Endothelial cell (in vitro differentiated cells): ENCODE measurements at regions not wholly inside any gene's neighbourhood (a gene's known extent, or its start where the extent isn't known, plus 50 kb on each side); places are given as distances from the start of the nearest gene placed in this dataset.

Experiments
- DNase-seq: peaks from one replicate; pipeline ENCODE4 v3.0.0; 2021; ENCODE audit warnings: low spot score
- H3K27ac Mint-ChIP-seq: one replicate; pipeline ENCODE4 v1.8.0; 2021; ENCODE audit warnings: mixed read lengths, inconsistent platforms; ENCODE audit not compliant: unreplicated experiment
- H3K27me3 Mint-ChIP-seq: one replicate; pipeline ENCODE4 v1.8.0; 2021; ENCODE audit warnings: mild to moderate bottlenecking, moderate library complexity, mixed read lengths, inconsistent platforms; ENCODE audit not compliant: unreplicated experiment
- H3K36me3 Mint-ChIP-seq: one replicate; pipeline ENCODE4 v1.8.0; 2021; ENCODE audit warnings: mild to moderate bottlenecking, low read depth, mixed read lengths, inconsistent platforms; ENCODE audit not compliant: unreplicated experiment
- H3K4me1 Mint-ChIP-seq: one replicate; pipeline ENCODE4 v1.8.0; 2021; ENCODE audit warnings: mild to moderate bottlenecking, mixed read lengths, inconsistent platforms; ENCODE audit not compliant: unreplicated experiment
- H3K4me3 Mint-ChIP-seq: one replicate; pipeline ENCODE4 v1.8.0; 2021; ENCODE audit warnings: mild to moderate bottlenecking, mixed read lengths, inconsistent platforms; ENCODE audit not compliant: unreplicated experiment
- H3K9me3 Mint-ChIP-seq: one replicate; pipeline ENCODE4 v1.8.0; 2021; ENCODE audit warnings: mixed read lengths, inconsistent platforms; ENCODE audit not compliant: unreplicated experiment
- CTCF ChIP-seq: fragments of 200-600 bp; sonication (generic); IDR thresholded peaks from one replicate; pipeline ENCODE4 v1.5.0; 2021; ENCODE audit warnings: antibody characterized with exemption; ENCODE audit not compliant: unreplicated experiment

GRCh38 chr3:188034989-188035388, 119.0 kb upstream of the LPP start:
- Mint-ChIP-seq H3K4me3 (no peak overlapping the region), H3K4me1 (peaks cover 10% of the 10 kb centered on the region), H3K36me3 (no peaks in the 10 kb centered on the region), H3K27ac (no peak overlapping the region), H3K9me3 (no peaks in the 10 kb centered on the region), H3K27me3 (no peaks in the 10 kb centered on the region)
- TF ChIP-seq CTCF, result no peak
- DNase-seq, result no peak

GRCh38 chr3:188036375-188037194, 117.4 kb upstream of the LPP start:
- no peaks in the 10 kb centered on the region for H3K36me3 Mint-ChIP-seq
- H3K4me3 Mint-ChIP-seq, result no peak overlapping the region
- H3K27ac Mint-ChIP-seq, result no peak overlapping the region
- no peaks in the 10 kb centered on the region for H3K9me3 Mint-ChIP-seq
- peaks cover 10% of the 10 kb centered on the region for H3K4me1 Mint-ChIP-seq
- no peak for TF ChIP-seq CTCF
- no peak for DNase-seq
- no peaks in the 10 kb centered on the region for H3K27me3 Mint-ChIP-seq

DNA sequence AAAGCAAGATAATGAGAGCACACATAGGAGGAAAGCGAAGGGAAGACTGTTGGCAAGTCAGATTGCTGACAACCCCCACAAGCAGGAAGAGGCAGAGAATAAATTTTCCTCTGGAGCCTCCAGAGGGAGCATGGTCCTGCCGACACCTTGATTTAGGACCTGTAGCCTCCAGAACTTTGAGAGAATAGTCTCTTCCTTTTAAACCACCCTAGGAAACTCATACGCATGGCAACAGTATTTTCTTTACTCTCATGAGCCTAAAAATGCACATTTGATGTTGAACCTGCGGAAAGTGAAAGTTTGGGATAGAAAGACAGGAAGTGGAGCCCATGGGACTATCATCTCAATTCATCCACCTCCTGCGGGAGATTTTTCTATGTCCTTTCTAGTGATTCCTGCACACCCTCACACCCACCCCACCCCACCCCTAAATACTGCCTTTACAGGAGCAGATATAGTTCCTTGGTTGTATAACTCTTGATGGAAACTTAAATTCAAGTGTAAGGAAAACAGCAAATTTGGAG, 116.7 kb upstream of the LPP start:
- no peak overlapping the region for H3K4me3 Mint-ChIP-seq
- no peaks in the 10 kb centered on the region for H3K27me3 Mint-ChIP-seq
- peak; percentile 12 for DNase-seq
- peaks cover 10% of the 10 kb centered on the region for H3K4me1 Mint-ChIP-seq
- TF ChIP-seq CTCF, result peak; percentile 20
- H3K27ac Mint-ChIP-seq, result no peak overlapping the region
- no peaks in the 10 kb centered on the region for H3K9me3 Mint-ChIP-seq
- H3K36me3 Mint-ChIP-seq, result no peaks in the 10 kb centered on the region

GRCh38 chr3:188037965-188038581, 115.9 kb upstream of the LPP start:
- H3K9me3 Mint-ChIP-seq, result no peaks in the 10 kb centered on the region
- no peak overlapping the region for H3K27ac Mint-ChIP-seq
- no peaks in the 10 kb centered on the region for H3K36me3 Mint-ChIP-seq
- H3K4me3 Mint-ChIP-seq, result no peak overlapping the region
- DNase-seq, result no peak
- H3K27me3 Mint-ChIP-seq, result no peaks in the 10 kb centered on the region
- no peak for TF ChIP-seq CTCF
- H3K4me1 Mint-ChIP-seq, result peaks cover 10% of the 10 kb centered on the region

- H3K9me3 Mint-ChIP-seq, result no peaks in the 10 kb centered on the region
- H3K27ac Mint-ChIP-seq, result no peak overlapping the region
- no peak for DNase-seq
- no peak for TF ChIP-seq CTCF
- H3K36me3 Mint-ChIP-seq, result no peaks in the 10 kb centered on the region
- H3K4me1 Mint-ChIP-seq, result peaks cover 10% of the 10 kb centered on the region
- no peaks in the 10 kb centered on the region for H3K27me3 Mint-ChIP-seq
- no peak overlapping the region for H3K4me3 Mint-ChIP-seq
Measured at GRCh38 chr3:188041193-188041592, 112.8 kb upstream of the LPP start.
